Keratinocyte (primary cell): ENCODE measurements at regions not wholly inside any gene's neighbourhood (a gene's known extent, or its start where the extent isn't known, plus 50 kb on each side); places are given as distances from the start of the nearest gene placed in this dataset.

Experiments
- DNase-seq: peaks from one replicate; pipeline ENCODE4 v3.0.0-alpha.2; 2011; ENCODE audit warnings: low read depth, missing footprints, low spot score
- FAIRE-seq: peaks from 2 replicates; lab custom pipeline; 2011; peaks lifted over from hg19 to GRCh38; lab: Jason Lieb, UNC
- H2AFZ ChIP-seq: 2 replicates; pipeline ENCODE4 v1.6.0; 2012; ENCODE audit warnings: low read length, control low read depth, inconsistent platforms; ENCODE audit not compliant: control insufficient read depth
- H3K27ac ChIP-seq: 2 replicates; pipeline ENCODE4 v1.5.1; 2011; ENCODE audit warnings: low read length; ENCODE audit not compliant: control insufficient read depth, insufficient read depth
- H3K27me3 ChIP-seq: 3 replicates; pipeline ENCODE4 v1.6.0; 2011; ENCODE audit warnings: low read length; ENCODE audit not compliant: control insufficient read depth, insufficient read depth; ENCODE audit errors: extremely low read depth
- H3K36me3 ChIP-seq, 2 experiments: 2 replicates in 1 of 2; 3 replicates in 1 of 2; pipeline ENCODE4 v1.5.1; 2011; ENCODE audit warnings: low read length in 2 of 2, mild to moderate bottlenecking in 1 of 2; ENCODE audit not compliant: control insufficient read depth in 2 of 2, insufficient read depth in 2 of 2; ENCODE audit errors: extremely low read depth in 1 of 2
- H3K4me1 ChIP-seq: 3 replicates; pipeline ENCODE4 v1.5.1; 2011; ENCODE audit warnings: low read length; ENCODE audit not compliant: control insufficient read depth, insufficient read depth; ENCODE audit errors: extremely low read depth
- H3K4me2 ChIP-seq: 3 replicates; pipeline ENCODE4 v1.6.0; 2011; ENCODE audit warnings: low read depth, low read length; ENCODE audit not compliant: control insufficient read depth, insufficient read depth; ENCODE audit errors: extremely low read depth
- H3K4me3 ChIP-seq, 3 experiments: fragments of 200-600 bp in 1 of 3; sonication (generic) in 1 of 3; 2 replicates in 2 of 3; 3 replicates in 1 of 3; pipeline ENCODE4 v1.5.1; 2011 to 2016; ENCODE audit warnings: low read length in 3 of 3, mild to moderate bottlenecking in 3 of 3, control low read depth in 2 of 3, inconsistent platforms in 1 of 3, low read depth in 1 of 3, mixed read lengths in 1 of 3, mixed run types in 1 of 3, moderate library complexity in 1 of 3; ENCODE audit not compliant: control insufficient read depth in 2 of 3, insufficient read depth in 2 of 3; ENCODE audit errors: extremely low read depth in 1 of 3
- H3K79me2 ChIP-seq: 2 replicates; pipeline ENCODE4 v1.6.0; 2012; ENCODE audit warnings: low read length; ENCODE audit not compliant: control insufficient read depth, insufficient read depth
- H3K9ac ChIP-seq: 3 replicates; pipeline ENCODE4 v1.6.0; 2011; ENCODE audit warnings: low read length; ENCODE audit not compliant: control insufficient read depth, insufficient read depth; ENCODE audit errors: extremely low read depth
- H3K9me1 ChIP-seq: 3 replicates; pipeline ENCODE4 v1.6.0; 2011; ENCODE audit warnings: low read length; ENCODE audit not compliant: control insufficient read depth, insufficient read depth; ENCODE audit errors: extremely low read depth
- H3K9me3 ChIP-seq: 2 replicates; pipeline ENCODE4 v1.5.1; 2012; ENCODE audit warnings: low read depth, low read length; ENCODE audit not compliant: control insufficient read depth
- H4K20me1 ChIP-seq: 3 replicates; pipeline ENCODE4 v1.6.0; 2011; ENCODE audit warnings: low read length; ENCODE audit not compliant: control insufficient read depth, insufficient read depth; ENCODE audit errors: extremely low read depth
- EZH2 ChIP-seq: IDR thresholded peaks from one replicate; pipeline ENCODE4 v1.6.1; 2012; ENCODE audit warnings: inconsistent platforms, mild to moderate bottlenecking, low read length, moderate library complexity
- dilution Hi-C: fragments of 300-500 bp; cut with MboI; formaldehyde crosslinking; loops from one replicate; pipeline ENCODE4 v1.7.0; 2020; ENCODE audit warnings: low sequenced_read_pairs; ENCODE audit not compliant: extremely low pct_ligation_motif_present
- TF ChIP-seq, protein P1 (sequence below), 3 experiments: IDR thresholded peaks in 1 of 3; conservative IDR thresholded peaks in 1 of 3; optimal IDR thresholded peaks in 1 of 3; 2 replicates in 2 of 3; 3 replicates in 1 of 3; pipeline versions ENCODE3 to v1.5.1; 2011; ENCODE audit warnings: low read length in 3 of 3, mild to moderate bottlenecking in 3 of 3, moderate library complexity in 2 of 3, control low read depth in 1 of 3, inconsistent platforms in 1 of 3; ENCODE audit not compliant: insufficient read depth in 2 of 3; ENCODE audit errors: extremely low read depth in 1 of 3

- H3K9ac ChIP-seq = no peak overlapping the region
- no peaks in the 10 kb centered on the region for H4K20me1 ChIP-seq
- H3K36me3 ChIP-seq = no peaks in the 10 kb centered on the region
- FAIRE-seq (no peak), DNase-seq (no peak)
- H3K27ac ChIP-seq = no peak overlapping the region
- H3K79me2 ChIP-seq = no peaks in the 10 kb centered on the region
- no peak overlapping the region for H3K4me3 ChIP-seq
- H3K9me1 ChIP-seq = no peaks in the 10 kb centered on the region
- H3K9me3 ChIP-seq = no peaks in the 10 kb centered on the region
- no peaks in the 10 kb centered on the region for H3K27me3 ChIP-seq
- no peak overlapping the region for H2AFZ ChIP-seq
- no peak for TF ChIP-seq EZH2
- TF ChIP-seq, protein P1, sequence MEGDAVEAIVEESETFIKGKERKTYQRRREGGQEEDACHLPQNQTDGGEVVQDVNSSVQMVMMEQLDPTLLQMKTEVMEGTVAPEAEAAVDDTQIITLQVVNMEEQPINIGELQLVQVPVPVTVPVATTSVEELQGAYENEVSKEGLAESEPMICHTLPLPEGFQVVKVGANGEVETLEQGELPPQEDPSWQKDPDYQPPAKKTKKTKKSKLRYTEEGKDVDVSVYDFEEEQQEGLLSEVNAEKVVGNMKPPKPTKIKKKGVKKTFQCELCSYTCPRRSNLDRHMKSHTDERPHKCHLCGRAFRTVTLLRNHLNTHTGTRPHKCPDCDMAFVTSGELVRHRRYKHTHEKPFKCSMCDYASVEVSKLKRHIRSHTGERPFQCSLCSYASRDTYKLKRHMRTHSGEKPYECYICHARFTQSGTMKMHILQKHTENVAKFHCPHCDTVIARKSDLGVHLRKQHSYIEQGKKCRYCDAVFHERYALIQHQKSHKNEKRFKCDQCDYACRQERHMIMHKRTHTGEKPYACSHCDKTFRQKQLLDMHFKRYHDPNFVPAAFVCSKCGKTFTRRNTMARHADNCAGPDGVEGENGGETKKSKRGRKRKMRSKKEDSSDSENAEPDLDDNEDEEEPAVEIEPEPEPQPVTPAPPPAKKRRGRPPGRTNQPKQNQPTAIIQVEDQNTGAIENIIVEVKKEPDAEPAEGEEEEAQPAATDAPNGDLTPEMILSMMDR (optimal IDR thresholded peaks at IDR 0.05 in 1 of 3, IDR thresholded peaks at IDR 0.05 in 1 of 3, conservative IDR thresholded peaks at IDR 0.05 in 1 of 3; ENCODE audit: extremely low read depth in 1 of 3, insufficient read depth in 2 of 3, low read length in 3 of 3) = no peak
- dilution Hi-C loops = no loop called here
- no peak overlapping the region for H3K4me2 ChIP-seq
- H3K4me1 ChIP-seq = no peaks in the 10 kb centered on the region
Measured at GRCh38 chr9:75570538-75570937, 319.9 kb upstream of the PCSK5 start.

DNA sequence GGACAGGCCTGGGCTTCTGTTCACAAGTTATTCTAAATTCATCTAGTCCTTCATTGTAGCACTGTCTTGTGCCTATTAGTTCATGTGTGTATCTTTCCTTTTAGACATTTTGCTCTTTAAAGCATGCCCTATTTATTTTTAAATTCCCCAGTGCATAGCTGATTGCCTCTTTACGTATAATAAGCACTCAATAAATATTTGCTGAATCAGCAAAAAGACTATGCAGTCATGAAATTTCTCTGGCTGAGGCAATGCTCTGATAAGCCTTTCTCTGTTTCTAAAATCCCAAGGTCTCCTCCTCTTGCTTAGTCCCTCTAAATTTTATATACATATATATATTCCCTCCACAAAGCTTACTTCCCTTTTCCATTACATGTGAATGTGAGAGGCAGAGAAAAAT is 315.9 kb upstream of the PCSK5 start:
- DNase-seq (no peak), FAIRE-seq (no peak)
- Histone ChIP-seq H4K20me1 (no peaks in the 10 kb centered on the region), H3K79me2 (no peaks in the 10 kb centered on the region), H3K36me3 (no peaks in the 10 kb centered on the region), H3K4me3 (no peak overlapping the region), H3K9me1 (no peaks in the 10 kb centered on the region), H2AFZ (no peak overlapping the region), H3K4me1 (no peaks in the 10 kb centered on the region), H3K4me2 (no peak overlapping the region), H3K27me3 (no peaks in the 10 kb centered on the region), H3K9ac (no peak overlapping the region), H3K9me3 (no peaks in the 10 kb centered on the region), H3K27ac (no peak overlapping the region)
- TF ChIP-seq EZH2 = no peak
- TF ChIP-seq, protein P1 (optimal IDR thresholded peaks at IDR 0.05 in 1 of 3, IDR thresholded peaks at IDR 0.05 in 1 of 3, conservative IDR thresholded peaks at IDR 0.05 in 1 of 3; ENCODE audit: extremely low read depth in 1 of 3, insufficient read depth in 2 of 3, low read length in 3 of 3) = no peak
- dilution Hi-C loops = no loop called here
